NCI-H345 treated with DMSO at 0.1 percent for 48 hours (cell line): ENCODE measurements at regions not wholly inside any gene's neighbourhood (a gene's known extent, or its start where the extent isn't known, plus 50 kb on each side); places are given as distances from the start of the nearest gene placed in this dataset.

Experiments used
- DNase-seq: peaks from one replicate; lab custom pipeline; 2025; ENCODE audit not compliant: unreplicated experiment; lab: John Stamatoyannopoulos, UW

- DNase-seq = no peak
Measured at GRCh38 chr9:79353856-79354520, 217.8 kb upstream of the TLE4 start.

- DNase-seq = peak; percentile 17
Measured at GRCh38 chr9:79357194-79357593, 214.6 kb upstream of the TLE4 start.

GRCh38 chr9:79357616-79358015 is 214.1 kb upstream of the TLE4 start:
- DNase-seq = no peak

DNA sequence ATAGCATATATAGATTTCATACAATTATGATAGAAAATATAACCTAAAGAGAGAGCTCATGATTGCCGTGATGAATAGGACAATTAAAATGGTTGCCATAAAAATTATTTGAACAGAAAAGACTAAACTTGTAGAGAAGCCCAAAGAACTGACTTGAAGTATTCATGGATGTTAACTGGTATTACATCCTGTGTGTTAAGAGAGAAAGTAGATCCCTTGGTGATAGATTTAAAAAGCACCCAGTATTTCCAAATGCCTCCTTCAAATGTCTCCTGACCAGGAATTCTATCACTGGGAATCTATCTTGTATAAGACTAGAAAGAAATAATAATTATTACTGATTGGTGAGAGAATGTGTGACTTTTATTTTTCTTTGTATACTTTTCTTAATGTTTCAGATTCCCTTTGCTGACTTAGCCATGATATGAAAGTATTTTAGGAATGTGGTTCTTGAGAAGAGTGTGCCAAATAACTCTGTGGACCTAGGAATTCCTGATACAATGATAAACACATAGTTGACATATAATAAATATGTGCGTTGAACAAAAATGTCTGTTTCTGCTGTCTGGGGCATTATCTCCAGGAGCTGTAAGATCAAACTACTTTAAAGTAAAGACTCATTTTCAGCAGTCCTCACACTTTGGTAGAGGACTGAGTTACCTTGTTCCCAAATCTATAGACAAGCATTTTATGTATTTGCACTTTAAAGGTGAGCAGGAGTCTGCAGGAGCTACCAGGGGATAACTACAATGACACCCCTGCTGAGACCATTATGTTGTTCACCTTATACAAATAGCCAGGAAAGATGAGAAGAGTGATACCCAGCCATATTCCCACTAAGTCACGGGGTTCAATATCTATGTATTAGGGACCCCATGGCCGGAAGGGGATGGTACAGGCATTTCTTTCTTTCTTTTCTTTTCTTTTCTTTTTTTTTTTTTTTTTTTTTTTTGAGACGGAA is 211.1 kb upstream of the TLE4 start:
- peak; percentile 74 for DNase-seq

GRCh38 chr9:79362100-79363081 is 209.4 kb upstream of the TLE4 start:
- DNase-seq = peak; percentile 83

- DNase-seq = no peak
Measured at GRCh38 chr9:79369676-79370075, 202.1 kb upstream of the TLE4 start.

DNA sequence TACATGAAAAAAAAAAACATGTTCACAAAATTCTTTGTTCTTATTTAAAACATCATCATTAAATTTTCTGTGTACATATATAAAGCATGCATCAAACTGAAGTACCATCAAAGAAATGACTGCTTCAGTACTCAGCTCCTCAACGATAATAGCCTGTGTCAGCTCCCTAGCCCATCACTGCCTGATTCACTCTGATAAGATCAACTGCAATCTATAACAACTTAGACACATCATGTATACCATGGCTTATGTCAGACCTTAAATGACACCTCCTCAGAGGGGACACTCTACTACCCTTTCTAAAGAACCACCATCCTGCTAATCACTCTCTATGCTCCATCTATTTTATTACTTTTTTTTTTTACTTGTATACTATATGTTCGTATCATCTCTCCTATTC is 200.5 kb upstream of the TLE4 start:
- DNase-seq = no peak

DNA sequence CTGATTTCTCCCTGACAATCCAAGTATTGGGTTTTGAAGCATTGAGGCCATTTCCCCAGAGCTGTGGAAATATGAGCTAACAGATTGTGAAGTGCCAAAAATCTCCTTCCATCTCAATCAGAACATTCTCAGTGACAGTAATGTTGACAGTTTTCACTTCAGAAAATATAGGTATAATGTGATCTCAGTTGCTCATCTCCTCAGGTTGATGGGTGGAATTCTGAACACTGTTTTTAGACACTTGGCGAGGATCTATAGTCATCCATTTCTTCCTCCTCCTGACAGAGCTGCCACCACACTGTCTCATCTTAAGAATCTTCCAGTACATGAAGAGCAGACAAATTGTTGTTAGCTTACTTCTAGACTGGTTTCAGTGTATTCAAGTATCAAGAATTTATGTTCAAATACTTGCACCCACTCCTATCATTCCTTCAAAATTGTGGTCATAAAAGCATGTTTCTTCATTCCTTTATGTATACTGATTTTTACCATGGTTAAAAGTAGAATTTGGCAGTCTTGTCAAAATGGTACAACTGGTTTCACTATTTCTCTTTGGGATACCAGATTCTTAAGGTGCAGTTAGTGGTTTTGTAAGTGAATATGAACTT is 199.7 kb upstream of the TLE4 start:
- DNase-seq = no peak

DNA sequence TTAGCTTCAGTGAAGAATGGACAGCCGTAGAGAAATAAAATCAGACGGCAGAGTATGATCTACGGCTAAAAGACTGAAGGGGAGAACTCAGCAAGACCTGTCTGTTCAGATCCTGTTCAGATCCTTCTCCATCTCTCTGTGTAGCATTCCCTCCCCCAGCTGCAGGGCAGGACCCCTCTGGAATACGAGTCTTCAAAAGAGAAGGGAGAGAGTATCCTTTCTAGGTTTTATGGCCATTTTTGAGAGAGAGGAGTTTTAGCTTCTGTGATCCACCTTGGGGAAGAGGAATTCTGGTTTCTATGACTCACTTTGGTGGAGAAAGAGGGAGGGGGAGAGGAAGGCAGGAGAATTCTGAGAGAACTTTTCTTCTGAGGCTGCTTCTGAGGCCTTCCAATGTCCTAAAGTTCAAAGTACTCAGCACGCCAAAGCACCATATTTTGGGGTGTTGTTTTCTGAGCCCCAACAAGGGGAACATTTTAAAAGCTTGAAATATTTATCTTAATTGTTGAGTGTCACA is 194.4 kb upstream of the TLE4 start:
- DNase-seq = no peak

DNA sequence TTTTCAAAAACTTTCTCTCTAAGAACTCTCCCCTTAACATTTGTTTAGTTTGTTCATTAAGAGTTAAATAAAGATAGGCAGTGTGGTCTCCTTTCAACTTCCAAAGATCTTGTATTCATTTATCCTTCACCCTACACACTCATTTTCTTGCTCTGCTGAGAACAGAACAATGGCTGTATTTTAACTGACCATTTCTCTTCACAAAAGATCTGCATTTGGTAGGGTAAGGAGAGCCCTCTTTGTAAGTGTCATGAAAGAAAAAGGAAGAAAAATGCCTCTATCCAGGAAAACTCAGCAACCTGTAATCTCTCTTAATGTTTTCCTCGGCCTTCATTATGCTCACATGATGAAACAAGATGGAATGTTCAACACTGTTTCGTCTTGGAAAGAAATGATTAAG is 193.7 kb upstream of the TLE4 start:
- DNase-seq = no peak

DNA sequence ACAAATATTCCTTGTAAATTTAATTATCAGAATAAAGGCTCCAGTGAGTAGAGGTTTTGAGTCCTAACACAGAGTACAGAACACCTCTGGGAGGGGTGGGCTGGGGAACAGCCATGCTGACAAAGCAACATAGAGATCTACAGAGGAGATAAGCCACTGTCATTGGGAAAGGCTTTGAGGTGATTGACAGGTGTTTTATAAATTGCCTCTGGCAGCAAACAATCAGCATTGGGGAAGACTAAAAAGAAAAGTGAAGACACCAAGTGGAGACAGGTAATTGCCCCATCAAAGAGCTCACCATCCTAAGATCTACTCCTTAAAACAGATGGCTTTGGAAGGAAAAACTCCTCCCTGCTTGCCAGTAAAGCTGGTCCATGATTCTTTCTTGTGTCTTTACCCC is 189.7 kb upstream of the TLE4 start:
- DNase-seq = no peak

- no peak for DNase-seq
Measured at GRCh38 chr9:79382458-79382857, 189.3 kb upstream of the TLE4 start.

GRCh38 chr9:79383096-79383495 is 188.7 kb upstream of the TLE4 start:
- no peak for DNase-seq

GRCh38 chr9:79384091-79384490 is 187.7 kb upstream of the TLE4 start:
- DNase-seq = no peak

GRCh38 chr9:79384501-79384900 is 187.3 kb upstream of the TLE4 start:
- no peak for DNase-seq

DNA sequence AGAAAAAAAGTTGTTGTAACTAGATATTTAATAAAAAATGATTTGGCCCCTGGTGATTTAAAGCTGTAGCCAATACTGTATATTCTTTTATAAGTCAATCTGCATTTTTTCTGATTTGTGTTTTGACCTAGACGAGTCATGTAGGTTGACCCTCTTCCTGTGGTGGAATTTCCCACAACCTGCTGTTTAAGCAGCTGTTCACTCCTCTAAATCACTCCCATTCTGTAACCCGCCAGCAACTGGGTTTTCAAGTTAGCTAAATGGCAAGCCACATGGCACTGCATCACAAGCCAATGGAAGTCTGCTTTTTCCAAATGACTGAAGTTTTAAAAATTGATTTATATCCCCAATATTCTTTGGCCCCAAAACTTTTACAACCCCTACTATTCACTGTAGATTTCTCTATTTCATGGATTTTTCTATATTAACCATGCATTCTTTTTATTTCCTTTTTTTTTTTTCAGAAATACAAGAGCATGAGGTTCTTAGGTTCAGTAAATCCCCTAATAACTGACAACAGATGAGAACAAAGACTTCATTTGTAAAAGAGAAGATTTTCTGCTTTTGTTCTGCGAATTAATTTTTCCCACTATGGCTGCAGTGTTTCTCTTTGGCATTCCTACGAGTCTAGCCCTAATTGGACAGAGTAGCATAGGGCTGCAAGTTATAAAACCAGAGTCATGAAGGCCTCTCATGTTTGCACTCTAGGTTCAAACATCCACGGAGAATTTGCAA is 184.5 kb upstream of the TLE4 start:
- no peak for DNase-seq

GRCh38 chr9:79390077-79390698 is 181.6 kb upstream of the TLE4 start:
- no peak for DNase-seq

DNA sequence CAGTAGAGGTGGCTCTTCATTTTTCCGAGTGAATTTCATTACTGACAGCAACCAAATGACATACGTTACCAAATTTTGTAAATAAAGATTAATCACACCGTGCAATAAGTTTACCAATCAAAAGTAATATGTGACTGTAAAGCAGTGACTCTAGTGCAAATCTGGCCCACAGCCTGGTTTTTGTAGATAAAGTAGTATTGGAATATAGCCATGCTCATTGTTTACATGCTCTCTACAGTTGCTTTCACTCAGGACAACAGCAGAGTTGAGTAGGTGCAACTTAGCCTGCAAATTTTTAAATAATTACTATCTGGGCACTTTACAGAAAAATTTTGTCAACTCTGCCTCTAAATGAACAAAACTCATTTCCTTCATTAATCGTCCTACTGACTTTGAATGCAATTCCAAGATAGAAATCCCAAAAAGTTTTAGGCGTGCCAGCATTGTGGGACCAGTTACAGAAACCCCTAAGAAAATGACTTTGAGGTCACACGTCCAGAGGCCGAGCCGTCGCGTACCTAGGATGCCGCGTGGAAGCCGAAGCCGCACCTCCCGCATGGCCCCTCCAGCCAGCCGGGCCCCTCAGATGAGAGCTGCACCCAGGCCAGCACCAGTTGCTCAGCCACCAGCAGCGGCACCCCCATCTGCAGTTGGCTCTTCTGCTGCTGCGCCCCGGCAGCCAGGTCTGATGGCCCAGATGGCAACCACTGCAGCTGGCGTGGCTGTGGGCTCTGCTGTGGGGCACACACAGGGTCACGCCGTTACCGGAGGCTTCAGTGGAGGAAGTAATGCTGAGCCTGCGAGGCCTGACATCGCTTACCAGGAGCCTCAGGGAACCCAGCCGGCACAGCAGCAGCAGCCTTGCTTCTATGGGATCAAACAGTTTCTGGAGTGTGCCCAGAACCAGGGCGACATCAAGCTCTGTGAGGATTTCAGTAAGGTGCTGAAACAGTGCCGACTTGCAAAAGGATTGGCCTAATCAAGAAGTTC is 180.7 kb upstream of the TLE4 start:
- no peak for DNase-seq
